ENCODE measurements at regions not wholly inside any gene's neighbourhood (a gene's known extent, or its start where the extent isn't known, plus 50 kb on each side); places are given as distances from the start of the nearest gene placed in this dataset.

GRCh38 chr5:4625206-4625896, 514.8 kb upstream of the ADAMTS16 start:
- TF ChIP-seq POLR2A (IDR thresholded peaks at IDR 0.05) = no peak
- TF ChIP-seq, protein P1, sequence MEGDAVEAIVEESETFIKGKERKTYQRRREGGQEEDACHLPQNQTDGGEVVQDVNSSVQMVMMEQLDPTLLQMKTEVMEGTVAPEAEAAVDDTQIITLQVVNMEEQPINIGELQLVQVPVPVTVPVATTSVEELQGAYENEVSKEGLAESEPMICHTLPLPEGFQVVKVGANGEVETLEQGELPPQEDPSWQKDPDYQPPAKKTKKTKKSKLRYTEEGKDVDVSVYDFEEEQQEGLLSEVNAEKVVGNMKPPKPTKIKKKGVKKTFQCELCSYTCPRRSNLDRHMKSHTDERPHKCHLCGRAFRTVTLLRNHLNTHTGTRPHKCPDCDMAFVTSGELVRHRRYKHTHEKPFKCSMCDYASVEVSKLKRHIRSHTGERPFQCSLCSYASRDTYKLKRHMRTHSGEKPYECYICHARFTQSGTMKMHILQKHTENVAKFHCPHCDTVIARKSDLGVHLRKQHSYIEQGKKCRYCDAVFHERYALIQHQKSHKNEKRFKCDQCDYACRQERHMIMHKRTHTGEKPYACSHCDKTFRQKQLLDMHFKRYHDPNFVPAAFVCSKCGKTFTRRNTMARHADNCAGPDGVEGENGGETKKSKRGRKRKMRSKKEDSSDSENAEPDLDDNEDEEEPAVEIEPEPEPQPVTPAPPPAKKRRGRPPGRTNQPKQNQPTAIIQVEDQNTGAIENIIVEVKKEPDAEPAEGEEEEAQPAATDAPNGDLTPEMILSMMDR (IDR thresholded peaks at IDR 0.05) = no peak
- no peak for TF ChIP-seq POLR2AphosphoS5 (IDR thresholded peaks at IDR 0.05)

All from prostate gland (tissue), 2 donors.